IMR-90 (cell line): ENCODE measurements at regions not wholly inside any gene's neighbourhood (a gene's known extent, or its start where the extent isn't known, plus 50 kb on each side); places are given as distances from the start of the nearest gene placed in this dataset.

Experiments used
- ATAC-seq: fragments of 200-7000 bp; cut with Tn5 transposase; 2 replicates; pipeline ENCODE4 v1.9.1; 2020; ENCODE audit warnings: low read depth, mild to moderate bottlenecking, moderate library complexity
- BruUV-seq: library from RNA; stranded (reverse); fragments of 400-500 nt; replicated peaks from 2 replicates; lab custom pipeline; 2021; lab: Mats Ljungman, UMichigan
- CTCF ChIA-PET: fragments of 300-600 bp; formaldehyde crosslinking; extraction: SDS; loops from one replicate; lab custom pipeline; 2021; ENCODE audit warnings: antibody characterized with exemption; lab: Yijun Ruan, JAX
- POLR2A ChIA-PET: fragments of 300-600 bp; sonication (Branson Sonifier 250); formaldehyde crosslinking; loops from one replicate; lab custom pipeline; 2022; ENCODE audit warnings: antibody characterized with exemption; ENCODE audit not compliant: unreplicated experiment; lab: Charles Lee
- DNase-seq: peaks from one replicate; pipeline ENCODE4 v3.0.0; 2013
- H2AFZ ChIP-seq: replicated peaks from 2 replicates; pipeline ENCODE3; 2013; ENCODE audit warnings: low read length, mild to moderate bottlenecking; ENCODE audit not compliant: poor library complexity
- H2AK5ac ChIP-seq: 2 replicates; pipeline ENCODE4 v1.6.1; 2013; ENCODE audit warnings: low read depth, low read length, inconsistent platforms
- H2AK9ac ChIP-seq: replicated peaks from 2 replicates; pipeline ENCODE3; 2013; ENCODE audit warnings: mild to moderate bottlenecking, low read depth, low read length, moderate library complexity; ENCODE audit not compliant: poor library complexity
- H2BK120ac ChIP-seq: 2 replicates; pipeline ENCODE4 v1.6.1; 2013; ENCODE audit warnings: low read depth, low read length, inconsistent platforms
- H2BK15ac ChIP-seq: 3 replicates; pipeline ENCODE4 v1.6.1; 2013; ENCODE audit warnings: low read depth, low read length, inconsistent platforms
- H2BK20ac ChIP-seq: 2 replicates; pipeline ENCODE4 v1.6.1; 2013; ENCODE audit warnings: low read depth, mild to moderate bottlenecking, inconsistent platforms, low read length, moderate library complexity
- H2BK5ac ChIP-seq: 2 replicates; pipeline ENCODE4 v1.6.1; 2013; ENCODE audit warnings: mild to moderate bottlenecking, low read depth, low read length, inconsistent platforms; ENCODE audit not compliant: poor library complexity, severe bottlenecking
- H3K14ac ChIP-seq: replicated peaks from 2 replicates; pipeline ENCODE4 v1.6.1; 2013; ENCODE audit warnings: low read depth, low read length, inconsistent platforms
- H3K18ac ChIP-seq: 2 replicates; pipeline ENCODE4 v1.6.1; 2013; ENCODE audit warnings: low read depth, low read length, control low read depth
- H3K23ac ChIP-seq: 2 replicates; pipeline ENCODE4 v1.6.1; 2013; ENCODE audit warnings: low read depth, low read length, inconsistent platforms
- H3K27ac ChIP-seq: 2 replicates; pipeline ENCODE4 v1.5.1; 2013; ENCODE audit warnings: mild to moderate bottlenecking, control low read depth, low read length; ENCODE audit not compliant: insufficient read depth
- H3K27me3 ChIP-seq: 2 replicates; pipeline ENCODE4 v1.6.1; 2013; ENCODE audit warnings: low read length; ENCODE audit not compliant: control insufficient read depth, insufficient read depth
- H3K36me3 ChIP-seq: 2 replicates; pipeline ENCODE4 v1.6.1; 2013; ENCODE audit warnings: low read length, mixed read lengths; ENCODE audit not compliant: control insufficient read depth, insufficient read depth
- H3K4ac ChIP-seq: 2 replicates; pipeline ENCODE4 v1.6.1; 2013; ENCODE audit warnings: low read depth, low read length, inconsistent platforms
- H3K4me1 ChIP-seq: 2 replicates; pipeline ENCODE4 v1.6.1; 2013; ENCODE audit warnings: low read length, mixed read lengths; ENCODE audit not compliant: control insufficient read depth, insufficient read depth
- H3K4me2 ChIP-seq: 2 replicates; pipeline ENCODE4 v1.6.1; 2013; ENCODE audit warnings: low read depth, mild to moderate bottlenecking, control low read depth, low read length, moderate library complexity
- H3K4me3 ChIP-seq: 2 replicates; pipeline ENCODE4 v1.5.1; 2013; ENCODE audit warnings: low read depth, mild to moderate bottlenecking, control low read depth, low read length, moderate library complexity; ENCODE audit not compliant: insufficient read depth
- H3K56ac ChIP-seq: 2 replicates; pipeline ENCODE4 v1.6.1; 2013; ENCODE audit warnings: low read length, inconsistent platforms; ENCODE audit not compliant: insufficient read depth; ENCODE audit errors: extremely low read depth
- H3K79me1 ChIP-seq, 2 experiments: 2 replicates each; pipeline ENCODE4 v1.6.1; 2013; ENCODE audit warnings: low read length in 2 of 2, inconsistent platforms in 1 of 2, low read depth in 1 of 2
- H3K9ac ChIP-seq: 2 replicates; pipeline ENCODE4 v1.6.1; 2013; ENCODE audit warnings: low read depth, low read length, control low read depth
- H3K9me1 ChIP-seq: 2 replicates; pipeline ENCODE4 v1.6.1; 2013; ENCODE audit warnings: low read length, inconsistent platforms; ENCODE audit not compliant: insufficient read depth
- H3K9me3 ChIP-seq: 2 replicates; pipeline ENCODE4 v1.6.1; 2013; ENCODE audit warnings: low read length; ENCODE audit not compliant: control insufficient read depth, insufficient read depth
- H4K20me1 ChIP-seq: 2 replicates; pipeline ENCODE4 v1.6.1; 2013; ENCODE audit warnings: low read length, inconsistent platforms; ENCODE audit not compliant: insufficient read depth
- H4K5ac ChIP-seq: 2 replicates; pipeline ENCODE4 v1.6.1; 2013; ENCODE audit warnings: mild to moderate bottlenecking, low read depth, low read length, control low read depth
- H4K8ac ChIP-seq, 2 experiments: 2 replicates each; pipeline ENCODE4 v1.6.1; 2013; ENCODE audit warnings: low read depth in 2 of 2, low read length in 2 of 2, control low read depth in 1 of 2, inconsistent platforms in 1 of 2
- H4K91ac ChIP-seq: 2 replicates; pipeline ENCODE4 v1.6.1; 2013; ENCODE audit warnings: low read depth, low read length, inconsistent platforms; ENCODE audit not compliant: insufficient read depth
- BHLHE40 ChIP-seq: fragments of 150-350 bp; IDR thresholded peaks from 2 replicates; pipeline ENCODE4 v1.6.1; 2016; ENCODE audit warnings: mild to moderate bottlenecking, low read depth, low read length
- CEBPB ChIP-seq: IDR thresholded peaks from 2 replicates; pipeline ENCODE4 v1.6.1; 2012; ENCODE audit warnings: low read depth, low read length, improper control_type of control experiment
- CHD1 ChIP-seq: IDR thresholded peaks from 2 replicates; pipeline ENCODE4 v1.6.1; 2012; ENCODE audit warnings: low read depth, low read length, improper control_type of control experiment
- CTCF ChIP-seq: conservative IDR thresholded peaks from 2 replicates; pipeline ENCODE4 v1.5.1; 2012; ENCODE audit warnings: mild to moderate bottlenecking, low read depth, low read length, improper control_type of control experiment
- ELK1 ChIP-seq: fragments of 150-350 bp; IDR thresholded peaks from 2 replicates; pipeline ENCODE4 v1.6.1; 2016; ENCODE audit warnings: low read depth, mild to moderate bottlenecking, low read length, moderate library complexity, borderline replicate concordance
- FOS ChIP-seq: fragments of 150-350 bp; IDR thresholded peaks from 2 replicates; pipeline ENCODE4 v1.6.1; 2016; ENCODE audit warnings: low read depth, low read length
- MAFK ChIP-seq: IDR thresholded peaks from 2 replicates; pipeline ENCODE4 v1.6.1; 2012; ENCODE audit warnings: low read depth, low read length, improper control_type of control experiment
- MAZ ChIP-seq: IDR thresholded peaks from 2 replicates; pipeline ENCODE4 v1.6.1; 2012; ENCODE audit warnings: low read depth, mild to moderate bottlenecking, low read length, improper control_type of control experiment, moderate library complexity, borderline replicate concordance
- NFE2L2 ChIP-seq: fragments of 150-350 bp; IDR thresholded peaks from 2 replicates; pipeline ENCODE4 v1.6.1; 2016; ENCODE audit warnings: low read depth, mild to moderate bottlenecking, low read length
- POLR2A ChIP-seq: IDR thresholded peaks from 2 replicates; pipeline ENCODE4 v1.6.1; 2012; ENCODE audit warnings: mild to moderate bottlenecking, low read depth, low read length
- RAD21 ChIP-seq: IDR thresholded peaks from 2 replicates; pipeline ENCODE4 v1.6.1; 2012; ENCODE audit warnings: low read length, improper control_type of control experiment
- RCOR1 ChIP-seq: IDR thresholded peaks from 2 replicates; pipeline ENCODE4 v1.6.1; 2012; ENCODE audit warnings: mild to moderate bottlenecking, low read length, improper control_type of control experiment; ENCODE audit not compliant: insufficient replicate concordance
- RFX5 ChIP-seq: IDR thresholded peaks from 2 replicates; pipeline ENCODE4 v1.8.0; 2012; ENCODE audit warnings: low read depth, mild to moderate bottlenecking, low read length, moderate library complexity
- SMC3 ChIP-seq: fragments of 150-350 bp; IDR thresholded peaks from 2 replicates; pipeline ENCODE4 v1.6.1; 2016; ENCODE audit warnings: low read depth, mild to moderate bottlenecking, antibody characterized with exemption, low read length, moderate library complexity
- WGBS, 2 experiments: methylation state at CpG; one replicate each; pipeline versions ENCODE4 v1.1.5 to v1.1.7; 2013; ENCODE audit warnings: missing lambda C conversion rate in 2 of 2; ENCODE audit not compliant: insufficient read length in 1 of 2; ENCODE audit errors: extremely low coverage in 2 of 2; 5-methylcytosine and 5-hydroxymethylcytosine counted together
- dilution Hi-C: fragments of 300-500 bp; cut with HindIII; formaldehyde crosslinking; loops from one replicate; pipeline ENCODE4 v1.14.3; 2018; ENCODE audit warnings: low sequenced_read_pairs; ENCODE audit not compliant: unreplicated experiment
- in situ Hi-C: fragments of 300-500 bp; cut with MboI; formaldehyde crosslinking; loops from 3 replicates; pipeline ENCODE4 v1.14.3; 2019; ENCODE audit warnings: low sequenced_read_pairs, inconsistent platforms, mixed read lengths
- intact Hi-C: fragments of 100-400 bp; cut with micrococcal nuclease; formaldehyde crosslinking; loops from 2 replicates; pipeline ENCODE4 v1.10.0; 2022

- no peak overlapping the region for H2AK9ac ChIP-seq
- H3K9ac ChIP-seq = no peak overlapping the region
- no peak for TF ChIP-seq CEBPB
- TF ChIP-seq BHLHE40 = no peak
- no peak for TF ChIP-seq POLR2A
- TF ChIP-seq MAZ = no peak
- TF ChIP-seq SMC3 = no peak
- no peak for TF ChIP-seq CHD1
- no peak for TF ChIP-seq NFE2L2
- TF ChIP-seq ELK1 = no peak
- no peak for TF ChIP-seq CTCF
- no peak for TF ChIP-seq RAD21
- TF ChIP-seq FOS = no peak
- no peak for TF ChIP-seq MAFK
- no peak for TF ChIP-seq RFX5
- TF ChIP-seq RCOR1 = no peak
- dilution Hi-C loops (no loop called here), intact Hi-C loops (loop anchor here (5.0 kb wide), 1 partner anchor 143 kb away; the partner anchor contains the start of gene KITLG), in situ Hi-C loops (no loop called here)
- H3K4ac ChIP-seq = no peak overlapping the region
- no TSS peak for BruUV-seq
- no peak overlapping the region; the same call in 1 of the 2 replicates for H2BK120ac ChIP-seq
- H3K36me3 ChIP-seq = no peaks in the 10 kb centered on the region
- no peaks in the 10 kb centered on the region for H3K79me1 ChIP-seq
- POLR2A ChIA-PET = no interaction called here
- DNase-seq (no peak), ATAC-seq (no peak)
- H3K56ac ChIP-seq = no peak overlapping the region
- H4K8ac ChIP-seq = peak overlapping the region in 1 of 2 experiments; percentile 25; a peak in 1 of 4 replicates
- no peak overlapping the region for H2AK5ac ChIP-seq
- H3K23ac ChIP-seq = no peak overlapping the region
- no peak overlapping the region for H4K5ac ChIP-seq
- H3K27ac ChIP-seq = no peak overlapping the region
- no peak overlapping the region for H3K4me3 ChIP-seq
- no peak overlapping the region for H4K91ac ChIP-seq
- H3K27me3 ChIP-seq = no peaks in the 10 kb centered on the region
- peak overlapping the region; percentile 47; the same call in 1 of the 2 replicates for H3K4me2 ChIP-seq
- no peak overlapping the region for H2BK5ac ChIP-seq
- no CpG with 5 or more reads among the region's 1 CpG for WGBS, 2 experiments
- H4K20me1 ChIP-seq = no peaks in the 10 kb centered on the region
- H3K9me1 ChIP-seq = 0 out of 2 replicates have a peak, but pooled peaks cover 3% of the 10 kb centered on the region
- peaks cover 8% of the 10 kb centered on the region for H3K4me1 ChIP-seq
- H2BK20ac ChIP-seq = no peak overlapping the region
- CTCF ChIA-PET = no interaction called here
- no peak overlapping the region for H2BK15ac ChIP-seq
- H3K9me3 ChIP-seq = no peaks in the 10 kb centered on the region
- H2AFZ ChIP-seq = no peak overlapping the region
- H3K14ac ChIP-seq = no peak overlapping the region
- H3K18ac ChIP-seq = no peak overlapping the region
Measured at GRCh38 chr12:88725592-88726143, 145.4 kb upstream of the KITLG start.
